ENCODE measurements at regions not wholly inside any gene's neighbourhood (a gene's known extent, or its start where the extent isn't known, plus 50 kb on each side); places are given as distances from the start of the nearest gene placed in this dataset.

GRCh38 chr3:43997316-43997715 is 244.4 kb upstream of the TOPAZ1 start:
- DNase-seq = no peak

DNA sequence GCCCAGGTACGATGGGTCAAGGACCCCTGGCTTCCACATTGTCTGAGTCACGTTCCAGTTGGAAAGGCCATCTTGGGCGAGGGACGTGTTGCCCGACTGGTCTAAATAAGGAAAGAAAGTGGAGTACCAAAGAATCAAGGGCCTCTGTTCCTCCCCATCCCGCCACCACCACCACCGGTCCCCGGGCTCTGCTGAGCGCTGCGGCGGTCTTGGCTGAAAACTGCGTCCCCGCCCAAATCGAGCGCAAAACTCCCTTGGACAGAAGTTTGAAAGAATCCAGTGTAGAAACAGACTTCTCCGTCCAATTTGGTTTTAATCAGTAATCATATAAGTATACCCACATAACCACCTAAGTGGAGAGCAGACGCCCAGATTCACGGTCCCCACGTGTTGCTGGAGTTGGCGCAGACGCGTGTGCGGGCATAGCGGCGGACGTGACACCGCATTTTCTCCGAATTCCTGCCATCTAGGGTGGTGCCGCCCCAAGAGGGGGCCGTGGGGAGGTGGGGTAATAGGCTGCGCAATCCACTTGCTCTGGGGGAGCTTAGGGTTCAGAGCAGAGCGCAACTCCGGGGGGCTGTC is 243.8 kb upstream of the TOPAZ1 start:
- no peak for DNase-seq

- no peak for DNase-seq
Measured at GRCh38 chr3:43998370-43998835, 243.3 kb upstream of the TOPAZ1 start.

DNA sequence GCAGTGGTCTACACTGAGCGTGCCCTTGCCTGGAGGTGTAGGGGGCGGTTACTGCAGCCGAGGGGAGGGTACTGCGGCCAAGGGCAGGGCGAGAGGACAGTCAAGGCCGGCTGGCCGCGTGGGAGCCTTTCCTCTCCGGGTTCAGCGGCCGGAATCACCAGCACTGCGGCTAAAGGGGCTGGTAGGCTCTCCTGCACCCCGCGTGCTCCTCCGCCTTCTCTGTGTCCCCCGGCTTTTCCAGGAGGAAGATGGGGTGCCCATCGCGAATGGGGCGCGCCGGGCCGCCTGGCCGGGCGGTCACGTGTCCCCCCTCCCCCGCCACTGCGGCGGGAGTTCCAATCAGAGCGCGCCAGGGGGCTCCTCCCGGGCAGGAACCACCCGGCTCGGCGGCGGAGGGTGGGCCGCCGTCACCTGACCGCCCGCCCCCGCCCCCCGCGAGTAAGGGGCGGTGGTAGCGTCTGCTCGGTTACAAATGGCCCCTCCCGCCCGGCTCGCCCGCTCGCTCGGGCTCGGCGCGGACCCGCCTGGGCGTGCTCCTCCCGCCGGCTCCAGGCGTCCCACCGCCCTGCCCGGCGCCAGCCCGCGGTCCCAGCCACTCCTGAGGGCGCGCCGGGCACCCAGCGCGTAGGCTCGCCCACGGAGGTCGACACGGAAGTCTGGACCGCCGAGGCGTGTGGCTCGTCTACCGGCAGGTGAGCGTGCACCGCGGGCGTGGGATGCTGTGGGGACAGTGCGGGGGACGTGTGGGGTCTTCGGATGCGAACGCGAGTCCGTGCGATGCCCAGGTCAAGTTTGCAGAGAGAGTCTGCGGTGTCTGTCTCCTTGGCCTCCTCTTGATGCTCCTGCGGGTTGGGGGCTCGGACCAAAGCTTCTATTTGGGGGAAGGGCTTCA is 242.6 kb upstream of the TOPAZ1 start:
- no peak for DNase-seq

GRCh38 chr3:43999728-44000319 is 241.9 kb upstream of the TOPAZ1 start:
- DNase-seq = no peak

DNA sequence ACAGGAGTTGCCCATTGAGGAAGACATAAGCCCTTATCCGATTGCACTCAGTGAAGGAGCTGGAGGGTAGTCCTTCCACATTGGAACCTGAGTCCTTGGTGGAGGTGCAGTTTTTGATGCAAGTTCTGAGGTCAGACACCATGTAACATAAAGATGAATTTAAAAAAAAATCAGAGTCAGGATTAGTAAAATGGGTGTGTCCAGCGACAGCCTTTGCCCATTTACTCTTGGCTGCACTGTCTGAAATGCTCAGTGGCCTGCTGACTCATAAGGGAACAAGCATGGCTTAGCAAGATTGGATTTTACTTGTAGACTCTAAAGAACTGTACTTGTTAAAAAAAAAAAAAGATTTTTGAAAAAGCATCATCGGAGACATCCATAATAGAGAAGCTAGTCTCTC is 241.1 kb upstream of the TOPAZ1 start:
- no peak for DNase-seq

- no peak for DNase-seq
Measured at GRCh38 chr3:44001072-44001471, 240.6 kb upstream of the TOPAZ1 start.

DNA sequence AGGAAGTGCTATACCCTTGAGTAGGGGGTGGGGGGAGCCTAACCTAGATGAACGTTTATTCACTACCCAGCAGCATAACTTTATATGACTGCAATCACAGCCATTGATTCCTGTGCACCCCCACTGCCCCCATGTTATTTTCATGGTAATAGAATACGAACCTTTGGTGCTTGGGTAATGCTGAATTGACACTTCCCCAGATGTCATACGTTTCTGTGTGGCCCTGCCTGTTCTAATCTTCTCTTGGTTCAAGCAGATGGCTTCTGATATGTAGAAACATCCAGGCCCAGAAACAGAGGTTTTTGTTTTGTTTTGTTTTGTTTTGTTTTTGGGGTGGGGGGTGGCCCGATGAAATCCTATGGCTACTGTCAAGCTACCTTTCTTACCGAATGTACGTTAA is 237.9 kb upstream of the TOPAZ1 start:
- no peak for DNase-seq

DNA sequence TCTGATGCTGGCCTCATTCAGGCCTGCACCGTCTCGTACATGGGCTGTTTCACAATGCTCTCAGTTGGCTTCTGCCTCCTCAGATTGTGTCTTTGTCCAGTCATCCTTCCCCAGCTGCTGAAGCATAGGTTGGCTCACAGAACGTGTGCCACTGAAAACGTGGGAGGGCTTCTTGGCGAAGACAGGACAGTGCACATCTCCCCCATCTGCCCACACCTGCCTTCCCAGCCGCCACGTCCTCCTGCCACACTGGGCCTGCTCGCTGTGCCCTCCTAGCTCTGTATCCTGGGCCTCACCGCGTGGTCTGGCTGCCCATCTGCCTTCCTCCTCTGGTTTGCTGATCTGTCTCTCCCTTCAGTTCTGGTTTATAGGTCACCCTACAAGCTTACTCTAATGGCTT is 230.0 kb upstream of the TOPAZ1 start:
- no peak for DNase-seq

DNA sequence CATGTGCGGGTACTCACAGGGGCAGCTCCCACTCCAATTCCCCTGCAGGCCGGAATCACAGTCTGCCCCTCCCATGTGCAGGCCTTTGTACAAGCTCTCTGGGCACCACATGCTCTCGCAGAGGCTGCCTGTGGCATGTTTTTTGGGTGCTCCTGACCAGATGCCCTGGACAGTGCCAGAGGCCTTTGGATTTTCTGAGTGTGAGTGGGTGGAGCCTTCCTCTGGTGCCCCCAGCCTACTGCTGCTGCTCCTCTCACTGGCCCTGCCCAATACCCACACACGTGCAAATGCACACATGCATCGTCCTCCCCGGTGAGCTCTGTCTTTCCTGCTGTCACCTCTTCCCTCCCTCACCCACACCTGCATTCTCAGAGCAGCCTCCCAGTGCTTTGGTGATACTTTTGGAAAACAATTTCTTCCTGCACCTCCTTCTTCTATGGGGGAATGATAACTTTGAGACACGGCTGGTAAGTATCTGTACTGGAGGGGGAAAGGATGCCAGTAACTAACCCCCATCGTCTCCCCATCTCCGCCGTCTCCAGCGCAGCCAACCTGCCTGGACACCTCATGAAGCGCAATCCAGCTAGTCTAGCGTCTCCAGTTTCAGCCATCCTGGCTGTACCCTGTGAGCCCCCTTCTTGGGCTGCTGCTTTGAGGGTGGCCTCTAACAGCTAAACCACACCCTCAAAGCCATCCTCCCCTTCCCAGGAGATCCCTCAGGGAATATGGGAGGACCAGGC is 229.4 kb upstream of the TOPAZ1 start:
- DNase-seq = no peak

GRCh38 chr3:44013967-44014366 is 227.7 kb upstream of the TOPAZ1 start:
- DNase-seq = no peak

GRCh38 chr3:44015170-44015569 is 226.5 kb upstream of the TOPAZ1 start:
- DNase-seq = no peak

DNA sequence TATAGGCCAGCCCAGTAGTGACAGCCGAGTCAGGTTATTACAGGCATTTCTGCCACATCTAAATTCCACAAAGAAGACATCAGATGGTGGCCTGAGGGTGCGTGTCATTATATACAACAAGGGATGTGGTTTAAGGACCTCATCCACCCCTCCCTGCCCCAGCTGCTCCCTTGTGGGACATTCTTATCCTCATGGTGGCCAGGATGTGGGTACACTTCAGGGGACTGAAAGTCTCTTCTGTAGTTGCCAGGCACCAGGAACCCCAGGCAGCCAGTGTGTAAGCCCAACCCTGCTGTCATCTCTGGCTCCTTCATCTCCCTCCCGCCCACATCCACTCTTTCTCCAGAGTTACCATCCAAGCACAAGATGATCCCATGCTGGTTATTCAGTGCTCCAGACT is 224.9 kb upstream of the TOPAZ1 start:
- no peak for DNase-seq

DNA sequence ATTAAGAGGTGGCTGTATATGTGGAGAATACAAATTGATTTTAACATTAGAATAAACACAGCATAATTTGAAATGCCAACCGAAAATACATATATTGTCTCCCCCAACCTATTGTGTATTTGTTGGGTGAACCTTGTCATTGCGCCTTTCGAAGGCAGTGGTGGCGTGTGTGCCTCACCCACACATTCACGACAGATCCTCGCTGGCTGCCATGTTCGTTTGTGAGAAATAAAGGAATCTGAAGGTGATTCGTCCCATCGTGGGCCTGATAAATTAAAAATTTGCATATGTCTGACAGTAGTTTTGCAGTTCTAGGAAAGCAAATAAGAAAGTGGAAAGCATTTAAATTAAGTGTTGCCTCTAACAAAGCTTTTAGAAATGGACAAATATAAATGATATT is 222.8 kb upstream of the TOPAZ1 start:
- no peak for DNase-seq

- no peak for DNase-seq
Measured at GRCh38 chr3:44019736-44020135, 221.9 kb upstream of the TOPAZ1 start.

DNA sequence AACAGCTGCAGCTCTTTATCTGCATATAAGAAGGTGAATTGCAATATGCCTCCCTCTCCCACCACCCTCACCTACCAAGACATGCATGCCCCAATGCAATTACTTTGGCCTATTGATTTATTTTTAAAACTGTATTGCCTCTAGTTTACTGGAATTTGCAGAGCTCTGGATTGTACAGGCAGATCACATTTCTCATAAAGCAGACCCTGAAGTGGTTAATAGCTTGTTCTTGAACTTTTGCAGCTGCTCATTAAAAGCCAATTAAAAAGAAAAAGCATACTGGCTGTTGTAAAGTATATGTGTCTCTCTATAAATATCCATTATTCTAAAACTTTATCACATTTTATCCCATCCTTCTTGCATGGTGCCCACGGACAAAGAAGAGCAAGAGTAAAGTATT is 221.5 kb upstream of the TOPAZ1 start:
- no peak for DNase-seq

DNA sequence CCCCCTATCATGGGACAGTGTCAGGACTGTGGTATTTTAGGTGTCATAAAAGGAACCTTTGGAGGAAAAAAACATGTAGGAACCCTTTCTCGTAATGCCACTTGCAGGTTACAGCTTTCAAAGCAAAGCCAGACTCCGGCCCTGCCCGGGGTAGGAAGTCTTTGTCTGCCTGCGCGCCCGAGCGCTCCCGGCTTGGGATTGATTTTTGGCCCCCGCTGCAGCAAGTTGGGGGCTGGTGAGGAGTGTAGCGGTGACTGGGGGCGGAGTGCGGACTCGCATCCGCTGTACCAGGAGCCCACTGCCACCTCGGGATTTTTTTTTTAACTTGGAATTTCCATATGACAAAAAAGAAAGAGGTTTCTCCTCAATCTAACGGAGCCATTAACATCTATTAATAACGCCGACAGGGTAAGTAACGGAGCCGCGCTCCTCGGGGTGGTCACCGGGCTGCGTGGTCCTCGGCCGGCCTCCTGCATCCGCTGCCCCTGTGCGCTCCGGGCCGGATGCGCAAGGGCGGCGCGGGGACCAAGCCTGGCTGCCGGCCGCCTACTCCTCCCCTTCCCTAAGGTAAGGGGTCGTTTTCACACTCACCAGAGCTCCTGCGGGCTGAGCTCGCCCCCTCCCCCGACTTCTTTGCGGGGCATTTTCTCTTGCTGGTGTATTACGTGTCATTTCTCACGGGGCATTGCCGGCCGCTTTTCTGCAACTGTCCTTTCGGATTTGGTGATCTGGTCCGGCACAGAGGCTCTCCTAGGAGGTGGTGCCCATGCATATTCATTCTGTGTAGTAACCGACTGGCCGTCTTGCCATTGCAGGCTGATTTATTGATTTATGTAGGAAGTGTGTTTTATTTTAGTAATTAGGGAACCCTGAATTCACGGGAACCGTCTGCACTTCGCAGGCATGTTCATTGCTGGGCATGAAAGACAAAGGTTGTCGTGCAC is 219.8 kb upstream of the TOPAZ1 start:
- no peak for DNase-seq

- no peak for DNase-seq
Measured at GRCh38 chr3:44023961-44024593, 217.6 kb upstream of the TOPAZ1 start.

DNA sequence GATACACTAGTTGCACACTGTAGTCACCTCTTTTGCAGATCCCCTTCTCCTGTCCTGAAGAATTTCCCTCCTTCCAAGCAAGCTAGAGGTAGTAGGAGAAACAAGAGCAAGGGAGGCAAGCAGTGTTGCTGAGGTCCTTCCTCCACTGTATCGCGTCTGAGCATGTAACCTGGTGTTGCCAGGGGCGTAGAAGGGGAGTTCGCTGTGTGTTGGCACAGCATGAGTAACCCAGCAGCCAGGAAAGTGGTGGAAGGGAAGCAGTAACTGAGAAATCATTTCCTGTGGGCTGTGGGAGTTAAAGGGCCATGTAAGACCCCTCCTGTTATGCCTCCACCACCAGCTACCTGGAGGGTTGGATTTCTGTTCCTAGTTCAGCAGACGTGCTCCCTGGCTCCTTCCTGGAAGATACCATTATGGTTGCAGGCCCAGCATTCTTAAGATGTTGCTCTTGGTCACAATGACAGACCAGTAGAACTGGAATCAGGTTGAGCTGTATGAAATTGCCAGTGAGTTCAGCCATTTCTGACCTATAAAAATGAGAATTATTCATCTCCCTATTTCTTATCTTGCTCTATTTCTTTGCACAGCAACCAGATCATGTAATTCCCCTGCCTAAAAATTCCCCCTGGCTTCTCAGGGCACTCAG is 215.3 kb upstream of the TOPAZ1 start:
- DNase-seq = no peak

- DNase-seq = no peak
Measured at GRCh38 chr3:44029100-44029499, 212.6 kb upstream of the TOPAZ1 start.

DNA sequence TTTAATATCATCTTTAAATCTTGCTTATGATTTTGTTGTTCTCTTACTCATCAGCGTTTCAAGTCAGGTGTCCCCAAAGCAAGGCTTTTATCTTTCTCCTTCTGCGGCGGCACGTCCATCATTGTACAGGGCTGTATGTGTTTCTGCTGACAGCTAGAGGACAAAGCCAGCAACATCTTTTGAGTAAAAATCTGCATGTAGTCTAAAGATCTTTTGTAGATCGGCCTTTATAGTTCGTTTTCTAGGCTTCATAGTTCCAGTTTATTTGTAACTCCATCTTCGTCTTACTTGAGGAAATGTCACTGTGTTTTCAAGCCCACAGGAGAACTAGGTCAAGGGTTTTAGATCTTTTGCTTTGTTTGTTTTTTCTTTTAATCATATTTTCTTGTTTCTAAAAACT is 211.4 kb upstream of the TOPAZ1 start:
- no peak for DNase-seq

All from CD4-positive, alpha-beta T cell treated with Interleukin-12 subunit alpha and Interleukin-12 subunit beta, for 1 hour (primary cell).